SKM-1 treated with dmso at 0.1 percent for 144 hours (cell line): ENCODE measurements at regions not wholly inside any gene's neighbourhood (a gene's known extent, or its start where the extent isn't known, plus 50 kb on each side); places are given as distances from the start of the nearest gene placed in this dataset.

Source experiments
- DNase-seq: peaks from one replicate; lab custom pipeline; 2025; ENCODE audit not compliant: unreplicated experiment; lab: John Stamatoyannopoulos, UW

GRCh38 chr2:157125685-157126084, 131.8 kb upstream of the GALNT5 start:
- DNase-seq, result no peak

GRCh38 chr2:157127249-157128012, 130.1 kb upstream of the GALNT5 start:
- DNase-seq, result no peak

GRCh38 chr2:157143901-157144300, 113.6 kb upstream of the GALNT5 start:
- no peak for DNase-seq

GRCh38 chr2:157149270-157149669, 108.2 kb upstream of the GALNT5 start:
- no peak for DNase-seq

- no peak for DNase-seq
These were observed 106.8 kb upstream of the GALNT5 start for GRCh38 chr2:157150747-157151146.

GRCh38 chr2:157152362-157152761, 105.1 kb upstream of the GALNT5 start:
- DNase-seq, result no peak

- no peak for DNase-seq
These were observed 101.5 kb upstream of the GALNT5 start for GRCh38 chr2:157155992-157156391.

GRCh38 chr2:157158111-157158510, 99.4 kb upstream of the GALNT5 start:
- no peak for DNase-seq

GRCh38 chr2:157159221-157159934, 98.1 kb upstream of the GALNT5 start:
- DNase-seq, result no peak

GRCh38 chr2:157160111-157160510, 97.4 kb upstream of the GALNT5 start:
- DNase-seq, result no peak

GRCh38 chr2:157164370-157164769, 93.1 kb upstream of the GALNT5 start:
- DNase-seq, result no peak

GRCh38 chr2:157164891-157165290, 92.6 kb upstream of the GALNT5 start:
- no peak for DNase-seq

- DNase-seq, result no peak
These were observed 89.0 kb upstream of the GALNT5 start for GRCh38 chr2:157168501-157168900.

GRCh38 chr2:157169889-157170288, 87.6 kb upstream of the GALNT5 start:
- no peak for DNase-seq

- DNase-seq, result no peak
These were observed 87.2 kb upstream of the GALNT5 start for GRCh38 chr2:157170299-157170698.

- no peak for DNase-seq
These were observed 85.3 kb upstream of the GALNT5 start for GRCh38 chr2:157172239-157172638.

GRCh38 chr2:157172866-157173578, 84.5 kb upstream of the GALNT5 start:
- DNase-seq, result no peak

- DNase-seq, result no peak
These were observed 83.7 kb upstream of the GALNT5 start for GRCh38 chr2:157173740-157174184.

GRCh38 chr2:157174321-157174720, 83.2 kb upstream of the GALNT5 start:
- no peak for DNase-seq

- DNase-seq, result no peak
These were observed 80.9 kb upstream of the GALNT5 start for GRCh38 chr2:157176602-157177001.

- DNase-seq, result peak; percentile 32
These were observed 78.6 kb upstream of the GALNT5 start for GRCh38 chr2:157178874-157179273.
